D721Med (cell line): ENCODE measurements at regions not wholly inside any gene's neighbourhood (a gene's known extent, or its start where the extent isn't known, plus 50 kb on each side); places are given as distances from the start of the nearest gene placed in this dataset.

Experiments
- DNase-seq: peaks from one replicate; pipeline ENCODE4 v3.0.0; 2011; ENCODE audit warnings: low spot score; ENCODE audit not compliant: insufficient read length
- FAIRE-seq: peaks from 2 replicates; lab custom pipeline; 2011; peaks lifted over from hg19 to GRCh38; lab: Jason Lieb, UNC
- TF ChIP-seq, protein P1 (sequence below): IDR thresholded peaks from 2 replicates; pipeline ENCODE4 v1.5.1; 2012; ENCODE audit warnings: mild to moderate bottlenecking, control low read depth; ENCODE audit not compliant: insufficient read depth; ENCODE audit errors: missing control alignments

GRCh38 chr2:215654148-215654819 lies 218.4 kb upstream of the FN1 start:
- DNase-seq (no peak), FAIRE-seq (no peak)
- TF ChIP-seq, protein P1, sequence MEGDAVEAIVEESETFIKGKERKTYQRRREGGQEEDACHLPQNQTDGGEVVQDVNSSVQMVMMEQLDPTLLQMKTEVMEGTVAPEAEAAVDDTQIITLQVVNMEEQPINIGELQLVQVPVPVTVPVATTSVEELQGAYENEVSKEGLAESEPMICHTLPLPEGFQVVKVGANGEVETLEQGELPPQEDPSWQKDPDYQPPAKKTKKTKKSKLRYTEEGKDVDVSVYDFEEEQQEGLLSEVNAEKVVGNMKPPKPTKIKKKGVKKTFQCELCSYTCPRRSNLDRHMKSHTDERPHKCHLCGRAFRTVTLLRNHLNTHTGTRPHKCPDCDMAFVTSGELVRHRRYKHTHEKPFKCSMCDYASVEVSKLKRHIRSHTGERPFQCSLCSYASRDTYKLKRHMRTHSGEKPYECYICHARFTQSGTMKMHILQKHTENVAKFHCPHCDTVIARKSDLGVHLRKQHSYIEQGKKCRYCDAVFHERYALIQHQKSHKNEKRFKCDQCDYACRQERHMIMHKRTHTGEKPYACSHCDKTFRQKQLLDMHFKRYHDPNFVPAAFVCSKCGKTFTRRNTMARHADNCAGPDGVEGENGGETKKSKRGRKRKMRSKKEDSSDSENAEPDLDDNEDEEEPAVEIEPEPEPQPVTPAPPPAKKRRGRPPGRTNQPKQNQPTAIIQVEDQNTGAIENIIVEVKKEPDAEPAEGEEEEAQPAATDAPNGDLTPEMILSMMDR = no peak

GRCh38 chr2:215653344-215654030 lies 217.6 kb upstream of the FN1 start:
- TF ChIP-seq, protein P1 = no peak
- DNase-seq (no peak), FAIRE-seq (no peak)

GRCh38 chr2:215652388-215652787 lies 216.5 kb upstream of the FN1 start:
- FAIRE-seq (no peak), DNase-seq (no peak)
- TF ChIP-seq, protein P1 = no peak

- DNase-seq = no peak
- FAIRE-seq = no peak
- TF ChIP-seq, protein P1 = no peak
Observed at GRCh38 chr2:215651412-215651811, 215.5 kb upstream of the FN1 start.

DNA sequence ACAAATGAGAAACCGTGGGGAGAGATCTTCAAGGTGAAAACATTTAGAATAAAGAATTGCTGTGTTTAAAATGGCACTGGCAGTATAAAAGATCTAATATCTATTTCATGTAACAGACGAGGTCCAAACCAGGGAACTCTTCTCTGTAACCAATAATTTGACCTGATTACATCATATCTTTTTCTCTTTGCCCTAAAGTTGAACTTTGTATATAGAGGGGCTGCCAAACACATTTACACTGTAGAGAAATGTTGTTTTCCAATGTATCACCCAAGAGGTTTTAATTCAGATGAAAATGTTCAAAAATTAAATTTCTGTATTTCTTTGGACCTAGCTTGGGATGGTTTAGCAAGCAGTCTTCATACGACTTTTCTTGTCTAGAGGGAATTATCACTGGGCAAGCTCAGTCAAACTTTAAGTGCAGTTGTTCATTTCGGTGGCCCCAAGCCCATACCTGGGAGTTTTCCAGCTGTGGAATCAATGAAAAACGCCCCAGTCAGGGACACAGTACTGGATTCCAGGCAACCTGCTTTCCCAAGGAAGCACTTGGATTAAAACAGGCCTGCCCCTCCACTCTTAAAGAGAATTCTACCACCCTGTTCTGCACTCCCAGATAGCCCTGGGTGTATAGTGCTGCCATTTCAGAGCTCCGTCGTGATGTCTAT lies 208.5 kb upstream of the FN1 start:
- DNase-seq (no peak), FAIRE-seq (no peak)
- TF ChIP-seq, protein P1 = no peak

DNA sequence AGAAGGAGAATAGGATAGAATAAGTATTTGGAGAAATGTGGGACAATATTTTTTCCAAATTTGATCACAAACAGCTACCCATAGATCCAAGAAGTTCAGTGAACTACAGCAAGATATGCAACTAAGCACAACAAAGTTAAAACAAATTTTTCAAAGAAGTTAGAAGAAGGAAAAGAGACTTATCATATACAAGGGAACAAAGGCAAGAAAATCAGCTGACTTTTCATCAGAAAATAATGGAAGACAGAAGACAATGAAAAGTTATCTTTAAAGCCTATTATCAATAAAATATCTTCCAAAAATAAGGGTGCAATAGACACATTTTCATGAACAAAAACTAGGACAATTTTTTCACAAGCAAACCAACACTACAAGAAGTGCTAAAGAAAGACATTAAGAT lies 202.8 kb upstream of the FN1 start:
- TF ChIP-seq, protein P1 = no peak
- DNase-seq (no peak), FAIRE-seq (no peak)
